Activated B cell treated with CpG ODN at 0.5 μM for 24 hours (primary cell): ENCODE measurements at regions not wholly inside any gene's neighbourhood (a gene's known extent, or its start where the extent isn't known, plus 50 kb on each side); places are given as distances from the start of the nearest gene placed in this dataset.
"Not testable (repeated sequence)": the region's sequence is repeated elsewhere in the genome, so short reads cannot be mapped to it uniquely, and the experiment has no call there.

Experiments
- ATAC-seq: fragments of 200-7000 bp; cut with Tn5 transposase; one replicate; pipeline ENCODE4 v1.10.0; 2021; ENCODE audit warnings: low read depth, mild to moderate bottlenecking, moderate library complexity
- CTCF ChIA-PET: fragments of 350-600 bp; sonication (Branson Sonifier 250); formaldehyde crosslinking; loops from one replicate; lab custom pipeline; 2021; ENCODE audit warnings: antibody characterized with exemption; lab: Charles Lee
- POLR2A ChIA-PET: fragments of 350-600 bp; sonication (Branson Sonifier 250); formaldehyde crosslinking; loops from one replicate; lab custom pipeline; 2021; ENCODE audit warnings: antibody characterized with exemption; lab: Charles Lee
- DNase-seq: peaks from one replicate; pipeline ENCODE4 v3.0.0; 2022
- H3K27ac Mint-ChIP-seq: one replicate; pipeline ENCODE4 v1.8.0; 2020; ENCODE audit warnings: mixed read lengths
- H3K27me3 Mint-ChIP-seq: one replicate; pipeline ENCODE4 v1.8.0; 2021; ENCODE audit warnings: mixed read lengths
- H3K36me3 Mint-ChIP-seq: one replicate; pipeline ENCODE4 v1.8.0; 2021; ENCODE audit warnings: low read depth, mixed read lengths
- H3K4me1 Mint-ChIP-seq: one replicate; pipeline ENCODE4 v1.8.0; 2021; ENCODE audit warnings: mixed read lengths
- H3K4me3 Mint-ChIP-seq: one replicate; pipeline ENCODE4 v1.8.0; 2020; ENCODE audit warnings: mild to moderate bottlenecking, mixed read lengths
- H3K9me3 Mint-ChIP-seq: one replicate; pipeline ENCODE4 v1.8.0; 2020; ENCODE audit warnings: mixed read lengths
- intact Hi-C: fragments of 100-400 bp; cut with micrococcal nuclease; formaldehyde crosslinking; loops from one replicate; pipeline ENCODE4 v1.15.1; 2024
- TF ChIP-seq, protein P1 (sequence below): fragments of 200-600 bp; IDR thresholded peaks from one replicate; pipeline ENCODE4 v1.8.0; 2022; ENCODE audit warnings: antibody characterized with exemption, mild to moderate bottlenecking

DNA sequence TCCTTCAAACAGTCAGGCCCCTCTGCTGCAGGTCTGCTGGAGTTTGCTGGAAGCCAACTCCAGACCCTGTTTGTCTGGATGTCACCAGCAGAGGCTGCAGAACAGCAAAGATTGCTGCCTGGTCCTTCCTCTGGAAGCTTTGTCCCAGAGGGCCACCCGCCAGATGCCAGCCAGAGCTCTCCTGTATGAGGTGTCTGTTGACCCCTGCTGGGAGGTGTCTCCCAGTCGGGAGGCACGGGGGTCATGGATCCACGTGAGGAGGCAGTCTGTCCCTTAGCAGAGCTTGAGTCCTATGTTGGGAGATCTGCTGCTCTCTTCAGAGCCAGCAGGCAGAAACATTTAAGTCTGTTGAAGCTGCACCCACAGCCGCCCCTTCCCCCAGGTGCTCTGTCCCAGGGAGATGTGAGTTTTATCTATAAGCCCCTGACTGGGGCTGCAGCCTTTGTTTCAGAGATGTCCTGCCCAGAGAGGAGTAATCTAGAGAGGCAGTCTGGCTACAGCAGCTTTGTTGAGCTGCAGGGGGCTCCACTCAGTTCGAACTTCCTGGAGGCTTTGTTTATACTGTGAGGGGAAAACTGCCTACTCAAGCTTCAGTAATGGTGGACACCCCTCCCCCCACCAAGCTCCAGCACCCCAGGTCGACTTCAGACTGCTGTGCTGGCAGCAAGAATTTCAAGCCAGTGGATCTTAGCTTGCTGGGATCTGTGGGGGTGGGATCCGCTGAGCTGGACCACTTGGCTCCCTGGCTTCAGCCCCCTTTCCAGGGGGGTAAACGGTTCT, 72.1 kb downstream of the OGFRL1 start:
- H3K27me3 Mint-ChIP-seq, H3K9me3 Mint-ChIP-seq, DNase-seq, POLR2A ChIA-PET, H3K4me3 Mint-ChIP-seq, H3K27ac Mint-ChIP-seq, ATAC-seq, intact Hi-C loops, CTCF ChIA-PET, H3K36me3 Mint-ChIP-seq: not testable (repeated sequence)
- peaks cover 11% of the 10 kb centered on the region for H3K4me1 Mint-ChIP-seq

DNA sequence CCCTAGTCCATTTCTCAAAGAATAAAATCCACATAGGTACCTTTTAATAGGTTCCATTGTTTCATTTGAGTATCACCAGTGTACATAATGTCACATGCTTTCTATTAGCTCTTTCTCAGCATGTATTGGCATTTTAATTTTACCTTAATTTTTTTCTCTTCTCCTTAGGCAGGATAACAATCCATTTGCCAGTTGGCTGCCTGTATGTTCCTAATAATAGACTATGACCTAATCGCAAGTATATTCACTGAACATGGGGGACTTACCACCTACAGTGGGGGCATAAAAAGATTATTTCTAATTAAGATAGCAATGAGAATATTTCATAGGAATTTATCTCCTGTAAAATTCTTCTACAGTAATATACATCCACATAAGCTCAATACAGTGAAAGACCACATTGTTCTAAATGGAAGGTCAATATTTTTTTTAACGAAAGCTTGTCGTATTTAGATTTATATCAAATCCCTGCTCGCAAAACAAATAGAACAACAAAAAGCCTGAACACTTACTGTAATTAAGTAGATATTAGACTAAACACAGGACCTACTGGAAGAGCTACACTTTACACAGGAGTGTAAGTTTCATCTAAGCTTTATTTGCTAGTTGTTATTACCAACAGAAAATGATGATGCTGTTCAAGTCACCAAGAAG, 76.4 kb downstream of the OGFRL1 start:
- ATAC-seq (no peak), DNase-seq (no peak)
- no peaks in the 10 kb centered on the region for H3K9me3 Mint-ChIP-seq
- H3K27me3 Mint-ChIP-seq, result peaks cover 2% of the 10 kb centered on the region
- intact Hi-C loops, result no loop called here
- H3K36me3 Mint-ChIP-seq, result no peaks in the 10 kb centered on the region
- H3K4me3 Mint-ChIP-seq, result no peak overlapping the region
- peaks cover 24% of the 10 kb centered on the region for H3K4me1 Mint-ChIP-seq
- TF ChIP-seq, protein P1, sequence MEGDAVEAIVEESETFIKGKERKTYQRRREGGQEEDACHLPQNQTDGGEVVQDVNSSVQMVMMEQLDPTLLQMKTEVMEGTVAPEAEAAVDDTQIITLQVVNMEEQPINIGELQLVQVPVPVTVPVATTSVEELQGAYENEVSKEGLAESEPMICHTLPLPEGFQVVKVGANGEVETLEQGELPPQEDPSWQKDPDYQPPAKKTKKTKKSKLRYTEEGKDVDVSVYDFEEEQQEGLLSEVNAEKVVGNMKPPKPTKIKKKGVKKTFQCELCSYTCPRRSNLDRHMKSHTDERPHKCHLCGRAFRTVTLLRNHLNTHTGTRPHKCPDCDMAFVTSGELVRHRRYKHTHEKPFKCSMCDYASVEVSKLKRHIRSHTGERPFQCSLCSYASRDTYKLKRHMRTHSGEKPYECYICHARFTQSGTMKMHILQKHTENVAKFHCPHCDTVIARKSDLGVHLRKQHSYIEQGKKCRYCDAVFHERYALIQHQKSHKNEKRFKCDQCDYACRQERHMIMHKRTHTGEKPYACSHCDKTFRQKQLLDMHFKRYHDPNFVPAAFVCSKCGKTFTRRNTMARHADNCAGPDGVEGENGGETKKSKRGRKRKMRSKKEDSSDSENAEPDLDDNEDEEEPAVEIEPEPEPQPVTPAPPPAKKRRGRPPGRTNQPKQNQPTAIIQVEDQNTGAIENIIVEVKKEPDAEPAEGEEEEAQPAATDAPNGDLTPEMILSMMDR, result no peak
- H3K27ac Mint-ChIP-seq, result no peak overlapping the region
- ChIA-PET POLR2A (no interaction called here), CTCF (interaction anchor here (1.5 kb wide), 1 partner anchor 11 kb away, joined by 5 read pairs; no protein-coding TSS in a partner anchor)

DNA sequence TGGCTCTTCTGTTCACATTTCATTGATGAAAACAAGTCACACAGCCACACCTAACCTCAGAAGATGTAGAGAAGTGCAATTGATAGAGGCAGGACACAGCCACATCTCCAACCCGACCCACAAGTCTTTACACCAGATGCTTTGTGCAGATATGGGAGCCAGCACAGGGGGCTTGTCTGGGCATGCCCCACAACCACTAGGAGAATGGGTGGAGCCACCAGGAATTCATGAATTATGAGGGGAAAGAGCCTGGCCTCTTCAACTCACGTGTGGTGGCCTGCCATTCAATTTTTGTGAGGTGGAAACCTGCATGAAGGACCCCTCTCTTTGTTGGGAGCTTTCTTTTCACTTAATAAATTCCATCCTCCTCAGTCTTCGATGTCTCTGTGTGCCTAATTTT, 79.1 kb downstream of the OGFRL1 start:
- H3K4me3 Mint-ChIP-seq, result no peak overlapping the region
- ChIA-PET POLR2A (no interaction called here), CTCF (interaction anchor here (0.9 kb wide), 1 partner anchor 178 kb away, joined by 3 read pairs; no protein-coding TSS in a partner anchor)
- H3K36me3 Mint-ChIP-seq, result no peaks in the 10 kb centered on the region
- intact Hi-C loops, result no loop called here
- H3K9me3 Mint-ChIP-seq, result no peaks in the 10 kb centered on the region
- ATAC-seq (no peak), DNase-seq (no peak)
- H3K27ac Mint-ChIP-seq, result no peak overlapping the region
- H3K27me3 Mint-ChIP-seq, result peaks cover 3% of the 10 kb centered on the region
- TF ChIP-seq, protein P1, result no peak
- H3K4me1 Mint-ChIP-seq, result peaks cover 24% of the 10 kb centered on the region

DNA sequence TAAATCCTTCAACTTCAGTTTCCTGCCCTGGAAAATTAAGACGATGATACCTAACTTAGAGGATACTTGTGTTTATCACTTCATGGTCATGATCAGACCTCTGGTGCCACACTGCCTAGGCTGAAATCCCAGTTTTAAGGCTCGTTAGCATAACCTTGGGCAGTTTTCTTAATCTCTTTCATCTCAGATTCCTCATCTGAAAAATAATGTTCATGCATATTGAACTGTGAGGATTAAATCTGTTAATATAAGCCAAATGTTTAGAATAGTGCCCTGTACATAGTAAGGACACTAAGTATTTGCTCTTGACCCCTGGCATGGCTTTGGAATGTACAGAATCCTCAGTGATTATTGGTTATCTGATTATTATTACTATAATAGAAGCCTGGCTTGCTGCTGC, 79.7 kb downstream of the OGFRL1 start:
- CTCF ChIA-PET, result no interaction called here
- POLR2A ChIA-PET, result no interaction called here
- DNase-seq (no peak), ATAC-seq (no peak)
- H3K9me3 Mint-ChIP-seq, result no peaks in the 10 kb centered on the region
- intact Hi-C loops, result no loop called here
- H3K27ac Mint-ChIP-seq, result no peak overlapping the region
- peaks cover 24% of the 10 kb centered on the region for H3K4me1 Mint-ChIP-seq
- TF ChIP-seq, protein P1, result no peak
- no peak overlapping the region for H3K4me3 Mint-ChIP-seq
- no peaks in the 10 kb centered on the region for H3K36me3 Mint-ChIP-seq
- H3K27me3 Mint-ChIP-seq, result peaks cover 3% of the 10 kb centered on the region

DNA sequence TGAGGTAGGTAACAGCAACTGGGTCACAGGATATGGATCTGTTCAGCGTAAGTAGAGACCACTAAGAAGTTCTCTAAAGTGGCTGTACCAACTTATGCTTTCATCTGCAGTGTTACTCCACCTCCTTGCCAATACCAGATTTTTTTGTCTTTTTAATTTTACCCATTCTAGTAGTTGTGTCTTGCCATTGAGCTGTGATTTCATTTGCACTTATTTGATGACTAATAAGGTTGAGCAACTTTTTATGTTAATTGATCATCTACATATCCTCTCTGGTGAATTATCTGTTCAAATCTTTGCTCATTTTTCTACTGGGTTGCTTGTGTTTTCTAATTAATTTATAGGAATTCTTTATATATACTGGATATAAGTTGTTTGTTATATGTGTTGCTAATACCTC, 82.9 kb downstream of the OGFRL1 start:
- H3K27me3 Mint-ChIP-seq, result peaks cover 3% of the 10 kb centered on the region

More for the DNA sequence above, 82.9 kb downstream of the OGFRL1 start:
- ATAC-seq (no peak), DNase-seq (no peak)
- no peaks in the 10 kb centered on the region for H3K36me3 Mint-ChIP-seq
- H3K4me3 Mint-ChIP-seq, result no peak overlapping the region
- TF ChIP-seq, protein P1, result no peak
- no peaks in the 10 kb centered on the region for H3K9me3 Mint-ChIP-seq
- H3K27ac Mint-ChIP-seq, result no peak overlapping the region
- POLR2A ChIA-PET, result no interaction called here
- intact Hi-C loops, result no loop called here
- CTCF ChIA-PET, result no interaction called here
- peaks cover 11% of the 10 kb centered on the region for H3K4me1 Mint-ChIP-seq
